SKM-1 treated with dmso at 0.1 percent for 144 hours (cell line): ENCODE measurements at regions not wholly inside any gene's neighbourhood (a gene's known extent, or its start where the extent isn't known, plus 50 kb on each side); places are given as distances from the start of the nearest gene placed in this dataset.
A peak's percentile ranks its signal among the peaks of the same experiment; 100 is the strongest.
"Not testable (repeated sequence)": the region's sequence is repeated elsewhere in the genome, so short reads cannot be mapped to it uniquely, and the experiment has no call there.

ENCODE experiments used
- DNase-seq: peaks from one replicate; lab custom pipeline; 2025; ENCODE audit not compliant: unreplicated experiment; lab: John Stamatoyannopoulos, UW

DNA sequence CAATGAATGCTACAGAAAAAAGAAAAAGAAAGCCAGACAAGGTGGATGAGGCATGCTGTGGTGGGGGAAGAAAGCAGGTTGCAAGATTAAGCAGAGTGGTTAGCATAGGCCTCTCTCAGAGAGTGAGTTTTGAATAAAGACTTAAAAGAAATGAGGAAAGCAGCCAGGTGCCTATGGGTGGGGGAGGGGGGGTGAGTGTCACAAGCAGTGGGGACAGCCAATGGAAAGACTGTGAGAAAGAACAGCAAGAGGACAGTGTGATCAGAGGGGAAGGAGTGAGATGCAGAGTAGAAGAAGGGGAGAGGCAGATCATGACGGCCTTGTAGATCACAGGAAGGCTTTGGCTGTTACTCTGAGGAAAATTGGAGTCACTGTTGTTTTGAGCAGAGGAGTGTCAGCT is 162.5 kb downstream of the SOX3 start:
- DNase-seq: no peak

DNA sequence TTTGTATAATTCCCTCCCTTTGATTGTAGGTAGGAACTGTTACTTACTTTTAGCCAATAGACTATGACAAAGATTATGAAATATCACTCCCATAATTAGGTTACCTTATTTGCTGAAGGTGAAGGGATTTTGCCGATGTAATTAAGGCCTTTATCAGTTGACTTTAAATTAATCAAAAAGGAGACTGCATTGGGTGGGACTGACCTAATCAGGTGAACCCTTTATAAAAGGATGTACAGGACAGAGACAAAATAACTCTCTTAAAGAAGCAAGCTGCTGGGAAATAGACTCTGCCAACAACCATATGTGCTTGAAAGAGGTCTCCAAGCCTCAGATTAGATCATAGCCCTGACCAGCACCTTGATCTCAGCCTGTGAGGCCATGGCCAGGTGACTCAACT is 167.6 kb downstream of the SOX3 start:
- no peak for DNase-seq

DNA sequence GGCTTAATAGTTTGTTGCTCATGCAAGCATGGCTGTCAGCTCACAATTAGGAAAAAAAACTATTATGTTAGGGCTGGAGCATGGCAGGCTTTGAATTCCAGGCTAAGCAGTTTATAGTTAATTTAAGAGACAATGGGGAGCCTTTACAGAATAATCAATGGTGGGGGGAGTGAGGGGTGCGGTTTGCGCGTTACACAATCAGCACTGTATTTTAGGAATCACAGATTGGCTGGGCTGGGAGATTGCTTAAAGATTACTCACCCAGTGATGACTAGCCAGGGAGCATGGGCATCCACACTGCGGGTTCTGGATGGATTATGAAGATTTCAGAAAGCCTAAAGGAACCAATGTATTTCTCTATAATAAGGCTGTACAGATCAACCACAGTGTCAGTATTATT is 186.6 kb downstream of the SOX3 start:
- no peak for DNase-seq

DNA sequence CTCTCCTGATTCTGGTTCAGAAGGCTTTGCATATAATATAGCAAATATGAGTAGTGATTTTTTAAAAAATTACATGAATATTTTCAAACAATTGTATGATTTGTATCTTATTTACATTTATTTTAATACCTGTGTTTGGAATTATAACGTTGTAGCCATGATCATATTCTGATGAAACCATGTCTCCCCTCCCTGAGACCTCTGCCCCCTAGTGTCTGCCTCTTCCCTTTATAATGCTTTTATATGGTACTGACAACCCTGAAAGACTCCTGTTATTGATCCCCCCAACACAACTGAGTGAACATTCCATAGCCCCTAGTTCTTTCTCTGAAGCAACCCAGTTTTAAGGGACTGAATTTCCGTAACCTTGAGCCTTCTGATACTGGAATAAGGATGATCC is 187.4 kb downstream of the SOX3 start:
- DNase-seq: no peak

DNA sequence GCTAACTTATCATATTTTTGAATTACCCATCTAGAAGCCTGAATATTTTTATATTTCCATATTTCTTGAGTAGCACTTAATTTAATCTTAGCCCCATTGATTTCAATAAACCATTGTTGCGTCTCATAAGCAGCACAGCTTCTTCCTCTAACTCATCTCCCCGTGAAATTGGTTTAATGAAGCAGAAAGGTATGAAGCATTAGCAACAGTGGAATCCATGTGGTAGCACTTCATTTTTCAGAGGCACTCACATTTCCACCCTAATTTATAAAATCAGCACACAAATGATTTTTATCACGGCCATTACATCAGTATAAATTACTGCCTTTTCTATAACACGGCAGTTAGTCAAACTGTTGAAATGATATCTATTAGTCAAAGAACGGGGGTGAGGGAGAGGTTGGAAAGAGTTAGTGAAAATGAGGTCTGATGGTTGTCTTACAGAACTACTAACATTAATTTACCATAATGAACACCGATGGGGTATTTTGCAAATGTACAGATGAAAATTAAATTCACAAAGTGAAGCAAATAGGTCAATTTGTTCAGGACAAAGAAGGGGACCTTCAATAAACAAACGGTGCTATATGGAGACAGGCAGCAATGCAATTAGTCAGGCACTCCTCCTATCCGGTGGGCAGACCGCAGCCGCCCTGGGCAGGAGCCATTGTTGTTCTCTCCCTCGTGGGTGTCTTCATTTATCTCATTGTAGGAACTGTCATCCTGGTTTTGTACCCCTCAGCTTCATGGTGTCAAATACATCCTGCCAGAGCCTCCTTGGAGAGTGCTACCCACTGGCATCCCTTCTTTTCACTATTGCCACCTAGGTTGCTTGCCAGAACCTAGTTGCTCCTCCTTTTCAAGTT is 205.7 kb downstream of the SOX3 start:
- DNase-seq: no peak

DNA sequence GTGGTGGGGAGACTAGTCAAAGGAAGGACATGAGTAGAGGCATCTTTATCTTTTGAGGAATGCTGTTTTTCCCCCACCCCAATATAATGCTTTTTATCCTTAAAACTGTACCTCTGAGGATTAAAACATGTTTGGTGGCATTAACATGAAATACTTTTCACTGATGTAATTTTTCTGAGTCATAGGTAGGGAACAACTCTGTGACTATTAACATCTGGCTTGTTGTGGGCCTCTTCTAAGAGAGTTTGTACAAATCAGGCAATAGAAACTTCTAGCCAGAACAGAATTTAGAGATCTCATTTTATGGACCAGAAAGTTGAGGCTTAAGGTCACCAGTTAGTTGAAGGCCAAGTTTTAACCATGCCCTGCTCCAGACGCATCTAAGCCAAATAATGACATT is 207.6 kb downstream of the SOX3 start:
- DNase-seq: no peak

DNA sequence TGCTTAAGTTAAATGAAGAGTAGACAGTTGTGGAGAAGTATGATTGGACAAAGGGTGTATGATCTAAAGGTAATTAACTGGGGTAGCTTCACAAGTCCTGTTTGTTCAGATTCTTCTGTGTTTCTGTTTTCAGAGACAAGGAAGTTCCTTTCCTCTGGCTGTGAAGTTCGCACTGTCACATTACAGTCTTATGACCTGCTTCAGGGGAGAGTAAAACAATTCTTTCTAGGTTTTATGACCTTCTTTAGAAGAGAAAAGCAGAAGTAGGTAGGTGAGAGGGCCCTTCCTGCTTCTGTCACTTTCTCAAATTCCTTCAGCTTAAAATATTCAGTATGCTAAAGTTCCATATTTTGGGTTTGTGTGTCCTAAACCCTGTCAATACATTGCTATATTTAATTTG is 211.9 kb downstream of the SOX3 start:
- DNase-seq: peak; percentile 5

DNA sequence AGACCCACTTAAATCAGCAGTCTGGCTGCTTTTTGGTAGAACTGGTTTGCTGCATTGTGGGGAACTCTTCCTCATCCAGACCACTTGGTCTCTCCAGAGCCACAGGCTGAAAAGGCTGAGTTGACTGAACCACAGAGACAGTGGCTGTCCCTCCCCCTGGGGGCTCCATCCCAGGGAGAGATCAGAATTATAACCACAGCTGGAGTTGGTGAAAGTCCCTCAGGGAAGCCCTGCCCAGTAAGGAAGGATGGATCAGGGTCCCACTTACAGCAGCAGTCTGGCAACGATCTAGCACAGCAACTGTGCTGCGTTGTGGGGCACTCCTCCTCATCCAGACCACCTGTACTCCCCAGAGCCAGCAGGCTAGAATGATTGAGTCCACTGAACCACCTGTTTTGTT is 212.7 kb downstream of the SOX3 start:
- no peak for DNase-seq

DNA sequence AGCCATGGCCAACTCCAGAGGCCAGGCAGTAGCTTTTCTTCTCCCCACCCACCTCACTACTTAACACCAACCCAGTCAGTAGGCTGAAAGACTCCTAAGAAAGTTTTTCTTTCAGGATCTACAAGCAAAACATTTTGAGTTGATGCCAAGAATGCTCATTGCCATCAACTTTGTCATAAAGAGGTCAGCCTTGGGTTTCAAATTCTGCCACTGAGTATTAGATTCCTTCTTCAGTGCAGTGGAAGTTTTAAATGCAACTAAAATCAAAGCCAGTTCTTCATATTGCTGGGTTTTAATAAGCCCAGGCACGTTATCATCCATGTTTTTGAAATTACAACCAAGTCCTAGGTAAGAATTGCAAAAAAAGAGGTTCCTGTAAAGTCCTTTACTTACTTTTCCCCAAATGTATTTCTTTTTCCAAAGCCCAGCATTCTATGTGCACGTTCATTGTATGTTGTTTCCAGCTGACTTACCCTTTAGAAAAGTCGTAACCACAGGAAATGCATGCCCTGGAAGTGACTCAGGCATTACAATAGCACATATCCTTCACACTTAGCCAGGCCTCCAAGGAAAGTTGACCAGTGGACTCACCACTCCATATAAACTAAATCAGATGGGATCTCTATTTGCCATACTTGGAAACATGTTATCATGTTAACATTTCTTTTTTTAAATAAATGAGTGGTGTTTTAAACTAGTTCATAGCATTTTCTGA is 229.9 kb downstream of the SOX3 start:
- no peak for DNase-seq

DNA sequence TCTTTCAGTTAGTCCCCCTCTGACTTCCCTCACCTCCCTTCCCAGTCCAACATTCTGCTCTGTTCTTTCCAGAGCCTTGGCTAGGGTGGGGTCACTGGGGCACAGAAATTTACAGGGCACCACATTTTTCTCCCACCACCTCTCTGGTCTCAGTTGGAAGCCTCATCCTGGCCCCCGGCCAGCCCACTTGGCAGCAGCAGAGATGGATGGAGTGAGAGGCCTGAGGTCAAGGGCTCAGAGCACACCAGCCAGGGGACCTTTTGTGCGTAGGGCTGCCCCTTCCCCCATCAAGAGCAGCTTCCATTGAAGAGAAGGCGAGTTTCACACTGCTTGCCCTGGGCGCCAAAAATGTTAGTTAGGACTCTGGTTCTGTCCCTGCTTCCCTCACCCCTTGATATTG is 230.9 kb downstream of the SOX3 start:
- no peak for DNase-seq

DNA sequence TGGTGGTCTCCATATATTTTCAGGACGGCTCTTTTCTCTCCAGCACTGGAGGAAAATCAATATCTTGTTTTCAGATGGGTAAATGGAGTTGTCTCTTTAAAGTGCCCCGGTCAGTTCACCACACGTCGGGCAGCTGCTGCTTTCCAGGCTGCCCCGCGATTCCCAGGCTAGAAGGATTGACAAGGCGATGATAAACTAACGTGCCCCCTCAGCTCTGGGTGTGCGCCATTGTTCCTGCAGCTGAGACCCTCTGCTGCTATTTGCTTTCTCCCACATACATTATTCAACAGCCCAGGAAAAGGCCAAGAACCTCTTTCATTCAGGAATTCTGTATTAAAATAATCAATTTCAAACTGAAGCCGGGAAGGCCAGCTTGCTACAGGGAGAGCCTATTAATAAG is 254.5 kb downstream of the SOX3 start:
- no peak for DNase-seq

DNA sequence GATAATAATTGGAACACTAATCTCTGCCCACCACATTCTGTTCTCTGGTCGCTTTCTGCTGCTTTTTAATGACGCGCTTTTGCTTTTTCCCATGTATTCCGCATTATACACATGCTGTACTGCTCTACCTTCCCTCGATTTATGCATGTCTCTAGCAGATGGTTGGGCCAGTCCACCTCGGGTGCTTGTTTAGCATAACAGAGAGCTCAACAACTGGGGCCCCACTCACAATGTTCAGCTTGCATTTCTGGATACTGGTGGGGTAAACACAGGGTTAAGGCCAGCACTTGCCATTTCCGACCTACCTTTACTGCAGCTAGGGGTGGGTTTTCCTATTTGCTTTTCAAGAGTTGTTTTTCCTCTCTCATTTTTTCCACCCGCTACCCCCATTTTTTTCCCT is 255.8 kb downstream of the SOX3 start:
- DNase-seq: no peak

DNA sequence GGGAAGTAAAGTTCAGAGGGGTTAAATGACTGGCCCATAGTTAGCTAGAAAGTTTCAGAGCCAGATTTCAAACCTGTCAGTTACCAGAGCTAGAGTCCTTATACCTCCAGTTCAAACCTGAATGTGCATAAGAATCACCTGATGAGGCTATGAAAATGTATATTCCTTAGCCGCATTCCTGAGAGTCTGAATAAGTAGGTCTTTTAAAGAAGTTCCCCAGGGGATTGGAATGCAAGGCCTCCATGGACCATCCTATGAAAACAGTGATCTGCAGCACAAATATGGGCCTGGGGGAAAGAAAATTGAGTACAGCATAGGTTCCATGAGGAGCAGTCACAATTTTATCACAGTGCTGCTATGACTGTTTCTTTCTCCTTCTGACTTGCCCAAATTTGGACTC is 263.9 kb upstream of the CXorf66 start:
- DNase-seq: no peak

DNA sequence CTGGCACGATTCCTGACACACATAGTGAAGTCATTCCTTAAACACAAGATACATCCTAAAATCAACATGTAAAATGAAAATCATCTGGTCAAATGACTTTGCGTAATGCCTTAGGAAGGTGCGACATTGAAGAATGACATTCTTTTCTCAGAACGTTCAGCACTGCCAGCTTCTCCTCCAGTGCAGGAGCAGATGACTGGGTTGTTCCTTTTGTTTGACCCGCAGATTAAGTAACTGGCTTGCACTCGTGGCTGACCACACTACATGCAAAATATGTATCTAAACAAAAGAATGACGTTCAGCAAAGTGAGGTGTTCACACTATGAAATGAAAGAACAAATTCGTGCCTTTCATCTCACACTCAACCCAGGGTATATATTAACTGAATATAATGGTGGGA is 260.7 kb upstream of the CXorf66 start:
- DNase-seq: not testable (repeated sequence)

DNA sequence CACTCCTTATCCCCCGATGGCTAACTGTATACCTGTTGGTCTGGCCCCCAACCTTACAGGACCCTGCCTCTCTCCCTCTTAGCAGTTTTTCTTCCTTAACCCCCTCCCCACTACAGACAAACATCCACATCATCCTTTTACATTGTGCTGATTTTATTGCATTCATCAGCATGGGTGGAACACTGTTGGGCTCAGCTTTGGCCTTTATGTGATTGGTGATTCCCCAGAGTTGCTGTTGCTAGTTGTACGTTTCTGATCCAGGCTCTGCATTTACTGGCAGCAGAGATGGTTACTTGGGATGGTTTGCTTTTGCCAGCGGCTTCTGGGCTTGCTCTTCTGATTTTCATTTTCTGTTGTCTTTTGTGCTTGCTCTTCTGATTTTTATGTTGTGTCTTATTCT is 250.6 kb upstream of the CXorf66 start:
- DNase-seq: not testable (repeated sequence)

DNA sequence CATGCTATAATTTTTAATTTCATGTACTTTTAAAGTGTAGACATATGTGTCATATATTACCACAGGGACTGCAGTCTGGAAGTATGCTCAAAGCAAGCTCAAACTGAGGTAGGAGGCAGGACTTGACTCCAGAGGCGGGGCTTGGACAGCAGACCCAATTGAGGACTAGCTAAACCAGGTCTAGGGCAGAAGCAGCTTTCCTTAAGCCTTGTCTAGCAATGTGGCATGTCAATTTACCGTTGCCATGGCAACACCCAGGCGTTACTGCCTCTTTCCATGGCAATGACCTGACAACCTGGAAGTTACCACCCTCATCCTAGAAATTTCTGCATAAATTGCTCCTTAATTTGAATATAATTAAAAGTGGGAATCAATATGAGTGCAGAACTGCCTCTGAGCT is 249.2 kb upstream of the CXorf66 start:
- not testable (repeated sequence) for DNase-seq

DNA sequence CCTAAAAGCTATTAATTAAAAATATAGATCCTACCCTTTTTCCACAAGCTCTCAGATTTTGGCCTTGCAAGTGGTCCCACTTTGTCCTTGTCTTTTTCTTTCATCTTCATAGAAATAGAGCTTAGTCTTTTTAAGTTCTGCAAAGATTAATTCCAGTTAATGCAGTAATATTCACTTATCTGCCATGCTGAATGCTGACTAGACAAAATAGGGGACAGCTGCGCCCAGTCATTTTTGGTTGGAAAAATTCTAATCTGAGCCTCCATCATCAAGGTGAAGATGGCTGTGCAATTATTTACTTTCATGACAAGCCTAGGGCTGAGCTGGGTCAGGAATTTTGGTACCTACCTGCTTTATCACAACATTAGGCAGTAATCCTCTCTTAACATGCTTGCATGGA is 241.3 kb upstream of the CXorf66 start:
- no peak for DNase-seq

DNA sequence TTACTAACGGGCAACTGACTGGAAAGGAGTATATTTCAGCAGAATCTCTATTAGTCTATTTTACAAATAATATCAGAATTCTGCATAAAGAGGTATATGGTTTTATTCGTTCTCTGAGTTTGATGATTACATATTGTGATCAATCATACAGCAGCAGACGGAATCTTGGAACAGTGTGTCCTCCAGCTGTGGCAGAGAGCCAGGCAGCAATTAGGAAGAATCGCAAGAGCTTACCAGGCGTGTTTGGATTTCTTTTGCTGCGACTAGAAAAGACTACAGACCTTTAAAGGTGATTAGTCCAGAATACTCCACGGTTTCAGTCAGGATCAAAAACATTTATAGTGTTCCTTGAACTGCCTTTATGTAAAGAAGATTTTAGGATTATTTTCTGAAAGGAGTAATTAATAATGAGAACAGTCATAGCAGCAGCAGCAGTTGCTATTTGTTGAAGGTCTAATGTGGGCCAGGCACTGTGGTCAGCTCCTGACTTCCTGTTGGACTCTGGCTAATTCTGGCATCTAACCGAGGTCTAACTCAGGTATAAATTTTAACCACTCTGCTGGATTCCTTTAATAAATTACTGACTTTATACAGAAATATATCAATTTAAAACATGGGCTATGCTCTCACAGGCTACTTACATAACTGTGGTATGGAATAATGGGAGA is 225.3 kb upstream of the CXorf66 start:
- DNase-seq: no peak

DNA sequence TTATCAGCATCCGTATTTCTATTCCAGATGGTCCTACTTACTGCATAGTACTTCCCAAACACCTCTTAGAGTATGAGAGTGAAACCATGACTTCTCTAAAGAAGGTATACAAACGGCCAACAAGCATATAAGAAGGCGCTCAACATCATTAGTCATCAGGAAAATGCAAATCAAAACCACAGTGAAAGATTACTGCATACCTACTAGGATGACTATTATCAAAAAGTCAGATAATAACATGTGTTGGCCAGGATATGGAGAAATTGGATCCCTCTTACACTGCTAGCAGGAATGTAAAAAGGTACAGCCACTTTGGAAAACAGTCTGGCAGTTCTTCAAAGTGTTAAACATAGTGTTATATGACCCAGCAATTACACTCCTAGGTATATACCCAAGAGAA is 215.3 kb upstream of the CXorf66 start:
- DNase-seq: no peak

DNA sequence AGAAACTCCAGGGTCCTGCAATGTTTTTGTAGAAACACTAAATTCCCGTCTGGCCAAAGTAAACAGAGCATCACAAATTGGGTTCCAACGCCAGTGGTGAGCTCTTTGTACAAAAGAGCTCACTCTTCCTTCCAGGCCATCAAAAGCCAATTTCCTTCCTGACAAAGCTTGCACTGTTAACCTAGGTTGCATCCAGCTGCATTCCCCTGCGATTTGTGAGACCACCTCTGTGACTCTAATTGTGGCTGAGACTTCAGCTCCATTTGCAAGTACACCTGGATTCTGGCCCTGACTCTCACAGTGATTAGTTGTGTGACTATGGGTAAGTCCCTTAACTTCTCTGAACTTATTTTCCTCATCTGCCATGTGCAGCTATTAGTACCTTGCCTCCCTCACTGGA is 212.5 kb upstream of the CXorf66 start:
- DNase-seq: no peak

DNA sequence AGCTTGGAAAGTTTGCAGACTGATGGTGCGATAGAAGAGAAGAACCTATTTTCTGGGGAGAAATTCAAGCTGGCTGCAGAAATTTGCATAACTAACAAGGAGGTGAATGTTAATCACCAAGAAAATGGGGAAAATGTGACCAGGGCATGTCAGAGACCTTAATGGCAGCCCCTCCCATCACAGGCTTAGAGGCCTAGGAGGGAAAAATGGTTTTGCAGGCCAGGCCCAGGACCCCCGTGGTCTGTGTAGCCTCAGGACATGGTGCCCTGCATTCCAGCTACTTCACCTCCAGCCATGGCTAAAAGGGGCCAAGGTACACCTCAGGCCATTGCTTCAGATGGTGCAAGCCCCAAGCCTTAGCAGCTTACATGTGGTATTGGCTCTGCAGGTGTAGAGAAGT is 207.1 kb upstream of the CXorf66 start:
- no peak for DNase-seq

DNA sequence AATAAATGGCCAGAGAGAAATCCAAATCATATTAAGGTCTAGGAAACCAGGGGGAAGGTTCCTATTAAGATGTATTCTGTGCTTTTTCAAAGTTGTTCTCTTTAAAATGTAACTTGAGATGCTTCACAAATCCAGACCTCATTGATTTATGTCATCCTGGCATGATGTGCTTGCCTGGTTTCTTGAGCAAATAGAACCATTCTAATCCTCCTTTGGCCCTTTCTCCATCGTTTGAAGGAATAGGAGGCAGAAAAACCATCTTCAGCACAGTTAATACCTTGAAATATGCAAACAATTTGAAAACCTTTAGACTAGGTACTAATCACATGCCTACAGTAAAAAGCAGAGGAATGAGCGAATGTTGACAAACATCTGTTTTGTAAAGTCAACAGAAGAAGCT is 202.2 kb upstream of the CXorf66 start:
- no peak for DNase-seq
